ENCODE measurements at regions not wholly inside any gene's neighbourhood (a gene's known extent, or its start where the extent isn't known, plus 50 kb on each side); places are given as distances from the start of the nearest gene placed in this dataset.
"Not testable (repeated sequence)": the region's sequence is repeated elsewhere in the genome, so short reads cannot be mapped to it uniquely, and the experiment has no call there.

- DNase-seq (ENCODE audit: low read depth in 2 of 2), result no peak
These were observed 52.7 kb upstream of the SERBP1 start for GRCh38 chr1:67482733-67483482.

- DNase-seq (ENCODE audit: low read depth in 2 of 2), result no peak
These were observed 54.3 kb upstream of the SERBP1 start for GRCh38 chr1:67484492-67484891.

GRCh38 chr1:67485046-67485811 lies 55.0 kb upstream of the SERBP1 start:
- DNase-seq (ENCODE audit: low read depth in 2 of 2), result no peak

- DNase-seq (ENCODE audit: low read depth in 2 of 2), result no peak
These were observed 59.4 kb upstream of the SERBP1 start for GRCh38 chr1:67489643-67490042.

DNA sequence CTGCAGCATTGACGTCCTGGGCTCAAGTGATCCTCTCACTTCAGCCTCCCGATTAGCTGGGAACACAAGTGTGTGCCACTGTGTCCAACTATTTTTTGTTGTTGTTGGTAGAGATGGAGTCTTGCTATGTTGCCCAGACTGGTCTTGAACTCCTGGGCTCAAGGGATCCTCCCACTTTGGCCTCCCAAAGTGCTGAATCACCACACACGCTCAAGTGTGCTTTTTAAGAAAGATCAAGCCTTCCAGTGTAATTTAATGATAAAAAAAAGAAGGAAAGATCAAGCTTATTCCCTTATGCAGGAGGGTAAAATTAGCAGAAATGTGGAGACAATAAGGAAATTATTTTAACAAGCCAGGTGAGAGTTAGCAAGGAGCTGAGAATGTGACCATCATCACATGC lies 61.1 kb upstream of the SERBP1 start:
- DNase-seq (ENCODE audit: low read depth in 2 of 2), result no peak

DNA sequence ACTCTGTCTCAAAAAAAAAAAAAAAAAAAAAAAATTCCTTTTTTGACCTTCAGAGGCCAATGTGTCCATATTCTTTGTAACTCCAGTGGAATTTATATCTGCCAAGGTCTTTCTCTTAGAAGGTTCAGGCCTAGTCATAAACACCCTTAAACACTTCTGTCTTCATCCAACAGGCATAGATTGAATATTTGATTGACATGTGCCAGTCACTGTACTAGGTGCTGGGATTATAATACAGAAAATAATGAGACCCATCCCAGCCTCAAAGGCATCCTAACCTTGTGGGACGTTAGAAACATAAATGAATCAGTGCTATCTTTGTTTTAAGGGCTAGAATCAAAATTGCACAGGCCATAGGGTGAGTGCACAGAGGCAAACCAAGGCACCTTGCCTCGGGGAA lies 62.9 kb upstream of the SERBP1 start:
- no peak for DNase-seq (ENCODE audit: low read depth in 2 of 2)

- DNase-seq (ENCODE audit: low read depth in 2 of 2), result no peak
These were observed 65.1 kb upstream of the SERBP1 start for GRCh38 chr1:67495327-67495726.

DNA sequence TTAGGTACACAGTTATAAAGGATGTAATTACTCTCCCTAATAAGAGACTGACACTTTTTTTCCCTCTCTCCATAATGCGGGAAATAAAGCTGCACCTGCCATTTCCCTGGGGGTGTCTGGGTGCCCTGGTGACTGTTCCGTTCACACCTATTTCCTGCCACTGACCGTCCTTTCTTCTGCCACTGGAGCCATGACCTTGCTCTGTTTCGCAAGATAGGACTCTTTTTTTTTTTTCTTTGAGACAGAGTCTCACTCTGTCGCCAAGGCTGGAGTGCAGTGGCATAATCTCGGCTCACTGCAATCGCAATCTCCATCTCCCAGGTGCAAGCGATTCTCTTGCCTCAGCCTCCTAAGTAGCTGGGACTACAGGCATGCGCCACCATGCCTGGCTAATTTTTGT lies 66.1 kb upstream of the SERBP1 start:
- no peak for DNase-seq (ENCODE audit: low read depth in 2 of 2)

GRCh38 chr1:67500413-67500959 lies 70.3 kb upstream of the SERBP1 start:
- peak; percentile 66 to 70 for DNase-seq (ENCODE audit: low read depth in 2 of 2)

DNA sequence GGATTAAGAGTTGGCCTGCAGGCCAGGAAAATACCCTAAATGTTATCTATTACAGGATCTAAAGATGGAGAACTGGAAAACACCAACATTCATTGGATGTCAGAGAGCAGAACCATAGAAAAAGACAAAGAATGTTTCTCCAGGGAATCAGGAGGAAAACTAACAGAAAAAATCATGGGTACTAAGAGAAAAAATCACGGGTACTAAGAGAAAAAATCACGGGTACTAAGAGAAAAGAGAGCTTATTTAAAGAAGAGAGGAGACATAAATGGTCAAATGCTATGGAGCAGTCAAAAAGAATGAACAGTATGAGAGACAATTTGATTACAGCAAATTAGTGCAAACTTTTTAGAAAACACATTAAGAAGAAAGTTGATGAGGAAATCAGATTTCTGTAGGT lies 73.8 kb upstream of the SERBP1 start:
- DNase-seq (ENCODE audit: low read depth in 2 of 2), result no peak

GRCh38 chr1:67513392-67514294 lies 83.4 kb upstream of the SERBP1 start:
- not testable (repeated sequence) for DNase-seq (ENCODE audit: low read depth in 2 of 2)

- no peak for DNase-seq (ENCODE audit: low read depth in 2 of 2)
These were observed 84.1 kb upstream of the SERBP1 start for GRCh38 chr1:67514300-67514699.

GRCh38 chr1:67514786-67515185 lies 84.6 kb upstream of the SERBP1 start:
- no peak for DNase-seq (ENCODE audit: low read depth in 2 of 2)

DNA sequence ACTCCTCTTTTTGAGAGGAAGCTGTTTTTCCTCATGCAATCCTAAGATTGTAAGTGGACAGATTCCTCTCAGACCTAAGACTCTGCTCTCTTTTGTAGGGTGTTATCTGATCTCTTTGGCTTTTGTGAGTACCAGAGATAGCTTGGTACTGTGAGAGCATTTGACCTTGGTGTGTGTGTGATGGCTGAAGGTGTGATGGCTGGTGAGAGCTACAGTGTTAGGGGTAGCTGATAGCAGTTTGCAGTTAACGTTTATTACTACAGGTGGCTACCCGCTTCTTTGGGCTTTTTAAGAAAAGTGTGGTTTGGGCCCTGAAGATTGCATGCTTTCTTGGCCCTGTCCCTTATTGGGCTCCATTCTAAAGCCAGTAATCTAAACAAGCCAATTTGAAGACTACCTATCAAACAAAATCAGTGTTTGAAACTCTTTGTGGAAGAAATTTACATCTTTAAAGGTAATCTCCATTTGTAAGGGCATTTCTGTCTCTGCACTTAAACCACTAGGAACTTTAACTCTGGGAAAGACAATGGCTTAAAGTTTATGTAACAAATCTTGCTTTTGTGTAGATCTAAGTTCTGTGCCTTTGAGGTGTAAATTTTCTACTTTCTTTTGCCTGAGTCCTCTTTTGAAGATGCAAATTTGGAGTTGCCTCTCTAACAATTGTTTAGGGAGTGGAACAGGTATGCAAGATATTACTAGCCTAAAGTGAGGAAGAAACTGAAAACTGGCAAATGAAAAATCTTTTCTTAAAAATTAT lies 85.3 kb upstream of the SERBP1 start:
- DNase-seq (ENCODE audit: low read depth in 2 of 2), result no peak

GRCh38 chr1:67517046-67517445 lies 86.8 kb upstream of the SERBP1 start:
- DNase-seq (ENCODE audit: low read depth in 2 of 2), result no peak

- no peak for DNase-seq (ENCODE audit: low read depth in 2 of 2)
These were observed 91.8 kb upstream of the SERBP1 start for GRCh38 chr1:67522001-67522441.

GRCh38 chr1:67522793-67523192 lies 92.6 kb upstream of the SERBP1 start:
- DNase-seq (ENCODE audit: low read depth in 2 of 2), result no peak

DNA sequence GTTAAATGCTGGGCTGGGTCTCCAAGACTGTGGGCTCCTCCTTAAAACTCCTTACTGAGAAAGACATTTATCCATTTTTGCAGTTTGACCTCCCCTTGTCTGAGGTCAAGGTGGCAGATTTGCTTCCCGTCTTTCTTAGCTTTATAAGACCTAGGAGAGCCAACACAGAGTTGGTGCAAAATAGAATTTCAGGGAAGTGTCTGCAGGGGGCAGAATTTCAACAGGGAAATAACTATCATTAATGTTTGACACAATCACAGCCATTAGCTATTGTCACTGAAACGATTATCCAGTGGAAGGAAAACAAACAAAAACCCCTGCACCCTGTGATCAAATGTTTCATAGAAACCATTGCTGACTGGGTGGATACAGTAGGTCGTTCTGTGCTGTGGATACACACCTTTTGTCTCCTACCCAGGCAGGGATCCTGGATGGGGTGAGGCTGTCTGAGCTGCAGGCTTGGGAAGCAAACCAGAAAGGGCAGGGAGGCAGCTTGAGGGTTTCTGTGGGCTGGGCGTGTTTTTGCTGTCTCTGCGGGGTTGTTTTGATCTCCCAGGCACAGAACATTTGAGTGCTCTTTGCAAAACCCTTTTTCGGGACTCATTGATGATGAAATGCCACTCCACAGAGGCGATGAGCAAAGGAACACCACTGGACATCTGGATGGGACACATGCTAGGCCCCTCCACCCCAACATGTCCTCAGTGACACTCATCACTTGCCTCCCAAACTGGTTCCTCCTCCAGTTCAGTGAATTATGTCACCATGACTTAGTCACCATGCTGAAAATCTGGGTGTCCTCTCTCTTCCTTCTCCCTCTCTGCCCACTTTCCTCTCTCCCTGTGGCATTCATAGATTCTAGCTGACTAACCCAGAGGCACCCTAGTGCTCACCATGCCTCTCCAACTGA lies 94.2 kb upstream of the SERBP1 start:
- no peak for DNase-seq (ENCODE audit: low read depth in 2 of 2)

- no peak for DNase-seq (ENCODE audit: low read depth in 2 of 2)
These were observed 95.0 kb upstream of the SERBP1 start for GRCh38 chr1:67525053-67525760.

All from activated CD8-positive, alpha-beta memory T cell treated with anti-CD3 and anti-CD28 coated beads for 4 hours (primary cell).